Naive thymus-derived CD4-positive, alpha-beta T cell (primary cell): ENCODE measurements at regions not wholly inside any gene's neighbourhood (a gene's known extent, or its start where the extent isn't known, plus 50 kb on each side); places are given as distances from the start of the nearest gene placed in this dataset.

Experiments
- ATAC-seq: fragments of 150-1000 bp; cut with Tn5 transposase; 2 replicates; pipeline ENCODE4 v1.10.0; 2021; ENCODE audit warnings: mild to moderate bottlenecking, moderate library complexity
- CTCF ChIA-PET: fragments of 350-600 bp; sonication (Branson Sonifier 250); formaldehyde crosslinking; loops from one replicate; lab custom pipeline; 2021; ENCODE audit warnings: antibody characterized with exemption; lab: Charles Lee
- POLR2A ChIA-PET: fragments of 350-600 bp; sonication (Branson Sonifier 250); formaldehyde crosslinking; loops from one replicate; lab custom pipeline; 2021; ENCODE audit warnings: antibody characterized with exemption, inconsistent platforms; lab: Charles Lee
- DNase-seq, 9 donors: peaks; one replicate each; pipeline versions ENCODE4 v3.0.0 to v3.0.0-alpha.2; 2020 to 2022; ENCODE audit warnings: mixed read lengths in 1 of 9
- H3K27ac ChIP-seq: one replicate; pipeline ENCODE4 v1.7.0; 2013; ENCODE audit warnings: mild to moderate bottlenecking, low read depth, low read length, moderate library complexity
- H3K27me3 ChIP-seq, 2 donors: one replicate each; pipeline ENCODE4 v1.7.0; 2013; ENCODE audit warnings: low read length in 2 of 2, mild to moderate bottlenecking in 2 of 2, moderate library complexity in 2 of 2; ENCODE audit not compliant: control insufficient read depth in 2 of 2, insufficient read depth in 2 of 2
- H3K36me3 ChIP-seq, 3 experiments: 1 replicate in 2 of 3; 2 replicates in 1 of 3; pipeline ENCODE4 v1.7.0; 2013; ENCODE audit warnings: low read length in 3 of 3, mild to moderate bottlenecking in 3 of 3, moderate library complexity in 1 of 3; ENCODE audit not compliant: insufficient read depth in 3 of 3, control insufficient read depth in 2 of 3
- H3K4me1 ChIP-seq, 2 donors: one replicate each; pipeline ENCODE4 v1.7.0; 2013; ENCODE audit warnings: low read length in 2 of 2, mild to moderate bottlenecking in 2 of 2, moderate library complexity in 1 of 2; ENCODE audit not compliant: control insufficient read depth in 2 of 2, insufficient read depth in 2 of 2
- H3K4me3 ChIP-seq: 2 replicates; pipeline ENCODE4 v1.7.0; 2013; ENCODE audit warnings: mild to moderate bottlenecking, low read length
- H3K9me3 ChIP-seq, 3 experiments: 1 replicate in 2 of 3; 2 replicates in 1 of 3; pipeline ENCODE4 v1.7.0; 2013; ENCODE audit warnings: low read length in 3 of 3; ENCODE audit not compliant: control insufficient read depth in 2 of 3
- H3K27ac Mint-ChIP-seq, 9 donors: one replicate each; pipeline ENCODE4 v1.8.0; 2020 to 2022; ENCODE audit warnings: mixed read lengths in 9 of 9, mild to moderate bottlenecking in 8 of 9, moderate library complexity in 5 of 9, inconsistent platforms in 2 of 9
- H3K27me3 Mint-ChIP-seq, 5 donors: one replicate each; pipeline ENCODE4 v1.8.0; 2021 to 2022; ENCODE audit warnings: mixed read lengths in 5 of 5, mild to moderate bottlenecking in 1 of 5
- H3K36me3 Mint-ChIP-seq, 5 donors: one replicate each; pipeline ENCODE4 v1.8.0; 2020 to 2022; ENCODE audit warnings: mixed read lengths in 5 of 5, mild to moderate bottlenecking in 3 of 5, inconsistent platforms in 1 of 5
- H3K4me1 Mint-ChIP-seq, 7 donors: one replicate each; pipeline ENCODE4 v1.8.0; 2020 to 2022; ENCODE audit warnings: mixed read lengths in 7 of 7, mild to moderate bottlenecking in 3 of 7, inconsistent platforms in 1 of 7
- H3K4me3 Mint-ChIP-seq, 10 donors: one replicate each; pipeline ENCODE4 v1.8.0; 2020 to 2022; ENCODE audit warnings: mild to moderate bottlenecking in 10 of 10, mixed read lengths in 10 of 10, moderate library complexity in 6 of 10, inconsistent platforms in 2 of 10
- H3K9me3 Mint-ChIP-seq, 11 donors: one replicate each; pipeline ENCODE4 v1.8.0; 2020 to 2022; ENCODE audit warnings: mixed read lengths in 11 of 11, mild to moderate bottlenecking in 4 of 11, inconsistent platforms in 1 of 11, moderate library complexity in 1 of 11
- intact Hi-C, 2 donors: fragments of 100-400 bp; cut with micrococcal nuclease; formaldehyde crosslinking; loops; one replicate each; pipeline ENCODE4 v1.15.1; 2023

DNA sequence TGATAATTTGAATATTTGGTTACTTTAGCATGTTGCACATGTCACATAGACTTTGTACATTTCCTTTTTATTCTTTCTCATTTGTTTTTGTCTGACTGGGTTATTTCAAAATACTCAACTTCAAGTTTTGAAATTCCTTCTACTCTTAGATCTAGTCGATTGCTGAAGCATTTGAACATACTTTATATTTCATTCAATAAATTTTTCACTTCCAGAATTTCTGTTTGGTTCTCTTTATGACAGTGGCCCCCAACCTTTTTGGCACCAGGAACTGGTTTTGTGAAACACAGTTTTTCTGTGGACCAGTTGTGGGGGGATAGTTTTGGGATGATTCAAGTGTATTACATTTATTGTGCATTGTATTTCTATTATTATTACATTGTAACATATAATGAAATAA lies 119.8 kb downstream of the COX7C start:
- POLR2A ChIA-PET: no interaction called here
- DNase-seq (no peak), ATAC-seq (no peak)
- H3K36me3 Mint-ChIP-seq: no peaks in the 10 kb centered on the region
- H3K9me3 Mint-ChIP-seq: peaks cover 0 to 53% (median 13%) of the 10 kb centered on the region in 11 donors
- no peaks in the 10 kb centered on the region for H3K4me1 Mint-ChIP-seq
- intact Hi-C loops: no loop called here
- no peaks in the 10 kb centered on the region for H3K27me3 ChIP-seq
- CTCF ChIA-PET: no interaction called here
- H3K4me3 Mint-ChIP-seq: no peak overlapping the region
- H3K27ac ChIP-seq: no peak overlapping the region
- no peaks in the 10 kb centered on the region for H3K36me3 ChIP-seq
- no peak overlapping the region for H3K27ac Mint-ChIP-seq
- peaks cover 0 to 5% (median 0%) of the 10 kb centered on the region in 3 experiments for H3K9me3 ChIP-seq
- no peaks in the 10 kb centered on the region for H3K4me1 ChIP-seq
- peaks cover 0 to 7% (median 2%) of the 10 kb centered on the region in 5 donors for H3K27me3 Mint-ChIP-seq
- no peak overlapping the region for H3K4me3 ChIP-seq

DNA sequence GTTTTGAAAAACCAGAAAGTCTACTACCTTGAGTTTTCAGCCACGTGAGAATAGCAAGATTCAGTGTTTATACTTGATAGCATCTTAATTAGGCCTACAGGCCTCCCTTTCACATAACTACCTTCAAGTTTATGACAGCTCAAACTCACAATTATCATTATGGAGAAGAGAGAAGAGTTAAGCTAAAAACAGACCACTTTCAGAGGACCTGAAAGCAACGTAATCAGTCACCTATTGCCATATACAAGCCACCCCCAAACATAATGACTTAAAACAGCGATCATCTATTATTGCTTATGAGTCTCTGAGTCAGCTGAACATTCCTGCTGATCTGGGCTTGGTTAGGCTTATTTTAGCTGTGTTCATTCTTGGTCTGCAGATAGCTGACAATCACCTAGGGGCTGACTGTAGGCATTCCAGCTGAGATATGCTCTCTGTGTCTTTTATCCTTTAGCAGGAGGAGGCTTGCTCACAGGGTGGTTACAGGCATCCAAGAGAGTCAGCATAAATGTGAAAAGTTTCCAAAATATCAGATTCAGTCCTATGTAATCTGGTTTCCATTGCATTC lies 130.9 kb downstream of the COX7C start:
- H3K9me3 Mint-ChIP-seq: peaks cover 0 to 2% (median 0%) of the 10 kb centered on the region in 11 donors
- Histone ChIP-seq H3K27me3 (no peaks in the 10 kb centered on the region), H3K4me1 (no peaks in the 10 kb centered on the region), H3K9me3 (no peaks in the 10 kb centered on the region), H3K4me3 (no peak overlapping the region), H3K36me3 (no peaks in the 10 kb centered on the region), H3K27ac (no peak overlapping the region)
- ChIA-PET POLR2A (no interaction called here), CTCF (no interaction called here)
- no peaks in the 10 kb centered on the region for H3K36me3 Mint-ChIP-seq
- DNase-seq: no peak
- ATAC-seq: no peak
- peaks cover 0 to 7% (median 0%) of the 10 kb centered on the region in 5 donors for H3K27me3 Mint-ChIP-seq
- H3K27ac Mint-ChIP-seq: no peak overlapping the region
- no peaks in the 10 kb centered on the region for H3K4me1 Mint-ChIP-seq
- intact Hi-C loops: no loop called here
- H3K4me3 Mint-ChIP-seq: no peak overlapping the region

DNA sequence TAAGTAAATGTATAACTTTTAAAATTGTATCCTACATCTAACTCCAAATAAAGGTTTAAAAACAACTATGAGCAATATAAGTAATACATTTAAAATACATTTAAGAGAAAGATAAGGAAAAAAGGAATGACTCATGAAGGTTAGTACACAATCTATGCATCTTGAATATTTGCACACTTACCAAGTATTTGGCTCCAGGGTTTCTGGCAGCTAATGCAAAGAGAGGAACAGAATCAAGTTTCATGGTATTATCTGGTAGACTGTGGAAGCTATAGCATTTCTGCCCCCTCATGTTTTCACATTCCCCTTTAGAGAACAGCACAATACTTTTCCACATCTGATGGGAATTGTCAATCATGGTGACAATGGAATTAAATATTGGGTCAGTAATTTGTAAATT lies 132.1 kb downstream of the COX7C start:
- intact Hi-C loops: no loop called here
- ChIA-PET CTCF (no interaction called here), POLR2A (no interaction called here)
- no peak overlapping the region for H3K4me3 Mint-ChIP-seq
- no peaks in the 10 kb centered on the region for H3K4me1 Mint-ChIP-seq
- Histone ChIP-seq H3K4me1 (no peaks in the 10 kb centered on the region), H3K27me3 (no peaks in the 10 kb centered on the region), H3K4me3 (no peak overlapping the region), H3K36me3 (no peaks in the 10 kb centered on the region), H3K9me3 (no peaks in the 10 kb centered on the region), H3K27ac (no peak overlapping the region)
- H3K27me3 Mint-ChIP-seq: peaks cover 0 to 7% (median 0%) of the 10 kb centered on the region in 5 donors
- DNase-seq (no peak), ATAC-seq (no peak)
- H3K9me3 Mint-ChIP-seq: peaks cover 0 to 2% (median 0%) of the 10 kb centered on the region in 11 donors
- no peak overlapping the region for H3K27ac Mint-ChIP-seq
- H3K36me3 Mint-ChIP-seq: no peaks in the 10 kb centered on the region

DNA sequence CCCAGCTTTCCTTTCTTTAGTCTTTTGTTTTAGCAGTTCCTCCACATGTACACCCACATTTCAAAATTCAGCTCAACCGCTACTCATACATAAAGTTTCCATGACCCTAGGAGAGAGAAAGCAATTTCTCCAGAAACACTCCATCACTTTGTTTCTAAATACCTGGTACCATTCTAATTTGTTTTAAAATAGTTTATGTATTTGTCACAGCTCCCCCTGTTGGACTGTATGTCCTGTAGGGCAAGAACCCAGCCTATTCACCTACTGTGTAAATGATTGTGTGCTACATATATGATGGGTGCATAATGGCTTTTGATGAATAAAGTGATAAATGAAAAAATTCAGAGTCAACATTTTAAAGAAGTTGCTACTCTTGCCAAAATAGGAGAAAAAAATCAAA lies 139.1 kb downstream of the COX7C start:
- Mint-ChIP-seq H3K4me1 (no peaks in the 10 kb centered on the region), H3K27me3 (peaks cover 0 to 16% (median 5%) of the 10 kb centered on the region in 5 donors), H3K9me3 (peaks cover 0 to 4% (median 0%) of the 10 kb centered on the region in 11 donors), H3K36me3 (no peaks in the 10 kb centered on the region), H3K27ac (no peak overlapping the region), H3K4me3 (no peak overlapping the region)
- Histone ChIP-seq H3K27ac (no peak overlapping the region), H3K9me3 (no peaks in the 10 kb centered on the region), H3K36me3 (no peaks in the 10 kb centered on the region), H3K4me1 (no peaks in the 10 kb centered on the region), H3K4me3 (no peak overlapping the region), H3K27me3 (no peaks in the 10 kb centered on the region)
- ChIA-PET CTCF (no interaction called here), POLR2A (no interaction called here)
- no peak for DNase-seq
- intact Hi-C loops: no loop called here
- ATAC-seq: no peak

DNA sequence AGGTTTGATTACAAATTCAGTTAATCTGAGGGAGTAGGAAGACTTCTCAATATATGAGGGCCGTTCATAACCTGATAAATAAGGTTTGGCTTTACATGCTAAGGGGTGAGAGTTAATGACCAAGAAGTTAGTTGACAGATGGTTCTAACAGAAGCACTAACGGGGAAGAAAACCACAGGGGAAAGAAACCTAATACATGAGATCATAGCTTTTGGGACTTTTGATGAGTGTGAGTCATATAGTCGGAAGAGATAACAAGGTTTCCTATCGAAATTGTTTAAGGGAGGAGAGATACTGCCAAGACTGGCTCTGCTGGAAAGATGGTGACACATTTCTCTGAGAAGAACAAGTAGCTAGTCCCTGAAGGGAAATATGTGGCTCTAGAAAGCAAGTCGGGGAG lies 140.1 kb downstream of the COX7C start:
- ATAC-seq: no peak
- DNase-seq: no peak
- no peaks in the 10 kb centered on the region for H3K27me3 ChIP-seq
- CTCF ChIA-PET: no interaction called here
- intact Hi-C loops: no loop called here
- H3K4me3 ChIP-seq: no peak overlapping the region
- no peaks in the 10 kb centered on the region for H3K9me3 ChIP-seq
- H3K4me1 ChIP-seq: no peaks in the 10 kb centered on the region
- Mint-ChIP-seq H3K36me3 (no peaks in the 10 kb centered on the region), H3K27ac (no peak overlapping the region), H3K9me3 (peaks cover 0 to 4% (median 0%) of the 10 kb centered on the region in 11 donors), H3K4me1 (no peaks in the 10 kb centered on the region), H3K4me3 (no peak overlapping the region), H3K27me3 (peaks cover 0 to 16% (median 5%) of the 10 kb centered on the region in 5 donors)
- H3K27ac ChIP-seq: no peak overlapping the region
- POLR2A ChIA-PET: no interaction called here
- no peaks in the 10 kb centered on the region for H3K36me3 ChIP-seq

DNA sequence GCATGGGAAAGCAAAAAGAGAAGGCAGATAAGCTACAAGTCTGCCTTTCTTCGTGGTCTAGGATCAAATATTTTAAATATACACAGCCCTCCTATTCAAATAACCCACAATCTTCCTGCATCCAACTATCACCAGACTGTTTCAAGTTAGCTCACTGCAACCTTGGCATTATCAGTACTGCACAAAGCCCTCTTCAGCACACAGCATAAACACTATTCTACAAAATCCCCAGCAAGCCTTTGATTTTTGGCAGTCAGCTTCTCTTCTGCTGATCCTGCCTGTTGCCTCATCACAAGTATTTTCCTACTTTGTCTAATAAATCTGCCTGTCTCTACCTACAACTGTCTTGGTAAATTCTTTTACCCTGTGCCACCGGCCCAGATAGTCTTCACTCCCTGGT lies 142.9 kb downstream of the COX7C start:
- CTCF ChIA-PET: interaction anchor here (0.7 kb wide), 1 partner anchor 1799 kb away, joined by 3 read pairs; no protein-coding TSS in a partner anchor

DNA sequence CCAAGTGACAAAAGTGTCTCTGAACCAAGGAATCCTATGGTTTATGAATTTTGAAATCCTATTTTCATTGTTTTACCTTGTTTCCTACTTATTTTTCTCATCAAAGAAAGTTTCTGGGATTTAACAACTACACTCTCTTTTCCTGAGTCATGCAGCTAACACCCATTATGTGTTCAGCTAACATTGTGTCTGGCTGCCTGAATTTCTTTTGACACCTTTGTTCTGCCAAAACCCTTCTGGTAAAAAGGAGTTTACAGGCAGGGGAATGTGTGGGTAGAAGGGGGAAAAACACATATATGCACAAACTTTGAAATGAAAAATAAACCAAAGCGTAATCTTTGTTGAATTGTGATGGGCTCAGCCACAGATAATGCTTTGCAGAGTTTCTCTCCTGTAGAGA lies 146.2 kb downstream of the COX7C start:
- ChIA-PET POLR2A (no interaction called here), CTCF (no interaction called here)
- H3K4me3 Mint-ChIP-seq: no peak overlapping the region
- H3K4me3 ChIP-seq: no peak overlapping the region
- H3K9me3 Mint-ChIP-seq: peaks cover 0 to 8% (median 3%) of the 10 kb centered on the region in 11 donors
- no peaks in the 10 kb centered on the region for H3K36me3 ChIP-seq
- no peaks in the 10 kb centered on the region for H3K4me1 Mint-ChIP-seq
- no peak overlapping the region for H3K27ac ChIP-seq
- H3K27me3 Mint-ChIP-seq: peaks cover 0 to 21% (median 11%) of the 10 kb centered on the region in 5 donors
- intact Hi-C loops: no loop called here
- H3K4me1 ChIP-seq: no peaks in the 10 kb centered on the region
- ATAC-seq (no peak), DNase-seq (no peak)
- no peaks in the 10 kb centered on the region for H3K36me3 Mint-ChIP-seq
- peaks cover 0 to 5% (median 0%) of the 10 kb centered on the region in 3 experiments for H3K9me3 ChIP-seq
- no peak overlapping the region for H3K27ac Mint-ChIP-seq
- no peaks in the 10 kb centered on the region for H3K27me3 ChIP-seq

More for the DNA sequence above, 142.9 kb downstream of the COX7C start:
- ATAC-seq (no peak), DNase-seq (no peak)
- Mint-ChIP-seq H3K4me1 (no peaks in the 10 kb centered on the region), H3K36me3 (no peaks in the 10 kb centered on the region), H3K27me3 (peaks cover 0 to 21% (median 11%) of the 10 kb centered on the region in 5 donors), H3K27ac (no peak overlapping the region), H3K9me3 (peaks cover 0 to 4% (median 0%) of the 10 kb centered on the region in 11 donors), H3K4me3 (no peak overlapping the region)
- POLR2A ChIA-PET: no interaction called here
- H3K4me1 ChIP-seq: no peaks in the 10 kb centered on the region
- no peaks in the 10 kb centered on the region for H3K36me3 ChIP-seq
- no peak overlapping the region for H3K27ac ChIP-seq
- H3K27me3 ChIP-seq: no peaks in the 10 kb centered on the region
- intact Hi-C loops: no loop called here
- H3K4me3 ChIP-seq: no peak overlapping the region
- no peaks in the 10 kb centered on the region for H3K9me3 ChIP-seq
